ENCODE measurements at regions not wholly inside any gene's neighbourhood (a gene's known extent, or its start where the extent isn't known, plus 50 kb on each side); places are given as distances from the start of the nearest gene placed in this dataset.

DNA sequence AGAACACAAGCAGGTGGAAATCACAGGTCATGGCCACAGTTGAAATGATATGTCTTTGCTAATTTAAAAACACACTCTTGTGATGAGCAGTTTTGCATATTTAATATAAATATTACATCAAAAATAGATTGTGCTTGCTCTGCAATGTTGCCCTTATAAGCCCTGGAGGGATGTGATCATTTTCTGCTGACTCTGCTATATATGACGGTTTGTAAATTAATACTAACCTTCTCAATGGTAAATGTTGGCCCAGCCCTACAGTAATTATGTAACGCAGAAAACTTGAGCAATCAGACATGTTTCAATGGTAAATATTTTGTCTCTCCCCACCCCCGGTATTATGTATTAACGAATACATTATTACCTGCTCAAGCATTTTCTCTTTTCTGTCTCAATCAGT lies 359.5 kb upstream of the CNTN6 start:
- Histone ChIP-seq H3K4me2 (ENCODE audit: control insufficient read depth, insufficient read depth) (no peak overlapping the region), H3K9me3 (replicated peaks; ENCODE audit: control insufficient read depth, insufficient read depth, low read length) (no peaks in the 10 kb centered on the region), H3K27ac (ENCODE audit: control insufficient read depth, insufficient read depth) (no peak overlapping the region), H3K36me3 (ENCODE audit: control insufficient read depth in 2 of 2, insufficient read depth in 2 of 2, low read length in 1 of 2) (no peaks in the 10 kb centered on the region), H3K9ac (ENCODE audit: control insufficient read depth, insufficient read depth, low read length) (no peak overlapping the region), H3K27me3 (replicated peaks in 1 of 2; ENCODE audit: control insufficient read depth in 2 of 2, insufficient read depth in 2 of 2, low read length in 1 of 2) (no peaks in the 10 kb centered on the region), H2AFZ (ENCODE audit: control insufficient read depth, low read depth, low read length) (no peak overlapping the region), H3K4me3 (no peak overlapping the region), H3K79me2 (ENCODE audit: control insufficient read depth, insufficient read depth, low read length) (no peaks in the 10 kb centered on the region), H4K20me1 (ENCODE audit: control insufficient read depth, insufficient read depth) (no peaks in the 10 kb centered on the region), H3K4me1 (ENCODE audit: control insufficient read depth, insufficient read depth, low read length) (no peaks in the 10 kb centered on the region)
- WGBS (ENCODE audit: insufficient coverage, insufficient replicate concordance, low lambda C conversion rate, missing lambda C conversion rate) = 32% methylated on average over 4 of the region's 4 CpGs
- RAD21 ChIA-PET (ENCODE audit: unreplicated experiment) = no interaction called here
- DNase-seq (ENCODE audit: low read depth, low spot score) = no peak
- FAIRE-seq = no peak
- CTCF ChIA-PET = no interaction called here
- intact Hi-C loops (cut with micrococcal nuclease; ENCODE audit: unreplicated experiment) (no loop called here), in situ Hi-C loops (cut with MboI) (no loop called here)
- ATAC-seq = no peak
- SMC1A ChIA-PET (ENCODE audit: uncharacterized antibody, unreplicated experiment) = no interaction called here
- BruUV-seq (replicated peaks) = no TSS peak
- POLR2A ChIA-PET = no interaction called here
- no peak for TF ChIP-seq DPF2 (IDR thresholded peaks at IDR 0.05)
- no peak for TF ChIP-seq IKZF2 (IDR thresholded peaks at IDR 0.05)
- no peak for TF ChIP-seq SPI1 (IDR thresholded peaks at IDR 0.05; ENCODE audit: borderline replicate concordance, insufficient read depth, low read depth, low read length)
- no peak for TF ChIP-seq MEF2B (IDR thresholded peaks at IDR 0.05; ENCODE audit: partially characterized antibody, poor library complexity, severe bottlenecking)
- no peak for TF ChIP-seq STAT3 (IDR thresholded peaks at IDR 0.05; ENCODE audit: low read depth, low read length)
- no peak for TF ChIP-seq EZH2 (IDR thresholded peaks at IDR 0.05; ENCODE audit: borderline replicate concordance, control insufficient read depth, low read depth, low read length)
- no peak for TF ChIP-seq NR2C1 (IDR thresholded peaks at IDR 0.05)
- no peak for TF ChIP-seq POLR2AphosphoS2 (IDR thresholded peaks at IDR 0.05; ENCODE audit: low read depth, low read length)
- TF ChIP-seq TCF3 (IDR thresholded peaks at IDR 0.05; ENCODE audit: borderline replicate concordance, insufficient read depth, low read depth, low read length) = no peak
- no peak for TF ChIP-seq ZNF274 (IDR thresholded peaks at IDR 0.05; ENCODE audit: insufficient read depth, insufficient read length)
- no peak for TF ChIP-seq SMC3 (IDR thresholded peaks at IDR 0.05; ENCODE audit: borderline replicate concordance, low read length)
- no peak for TF ChIP-seq ZZZ3 (IDR thresholded peaks at IDR 0.05; ENCODE audit: control insufficient read depth, insufficient read length, low read depth)
- TF ChIP-seq, protein P1, sequence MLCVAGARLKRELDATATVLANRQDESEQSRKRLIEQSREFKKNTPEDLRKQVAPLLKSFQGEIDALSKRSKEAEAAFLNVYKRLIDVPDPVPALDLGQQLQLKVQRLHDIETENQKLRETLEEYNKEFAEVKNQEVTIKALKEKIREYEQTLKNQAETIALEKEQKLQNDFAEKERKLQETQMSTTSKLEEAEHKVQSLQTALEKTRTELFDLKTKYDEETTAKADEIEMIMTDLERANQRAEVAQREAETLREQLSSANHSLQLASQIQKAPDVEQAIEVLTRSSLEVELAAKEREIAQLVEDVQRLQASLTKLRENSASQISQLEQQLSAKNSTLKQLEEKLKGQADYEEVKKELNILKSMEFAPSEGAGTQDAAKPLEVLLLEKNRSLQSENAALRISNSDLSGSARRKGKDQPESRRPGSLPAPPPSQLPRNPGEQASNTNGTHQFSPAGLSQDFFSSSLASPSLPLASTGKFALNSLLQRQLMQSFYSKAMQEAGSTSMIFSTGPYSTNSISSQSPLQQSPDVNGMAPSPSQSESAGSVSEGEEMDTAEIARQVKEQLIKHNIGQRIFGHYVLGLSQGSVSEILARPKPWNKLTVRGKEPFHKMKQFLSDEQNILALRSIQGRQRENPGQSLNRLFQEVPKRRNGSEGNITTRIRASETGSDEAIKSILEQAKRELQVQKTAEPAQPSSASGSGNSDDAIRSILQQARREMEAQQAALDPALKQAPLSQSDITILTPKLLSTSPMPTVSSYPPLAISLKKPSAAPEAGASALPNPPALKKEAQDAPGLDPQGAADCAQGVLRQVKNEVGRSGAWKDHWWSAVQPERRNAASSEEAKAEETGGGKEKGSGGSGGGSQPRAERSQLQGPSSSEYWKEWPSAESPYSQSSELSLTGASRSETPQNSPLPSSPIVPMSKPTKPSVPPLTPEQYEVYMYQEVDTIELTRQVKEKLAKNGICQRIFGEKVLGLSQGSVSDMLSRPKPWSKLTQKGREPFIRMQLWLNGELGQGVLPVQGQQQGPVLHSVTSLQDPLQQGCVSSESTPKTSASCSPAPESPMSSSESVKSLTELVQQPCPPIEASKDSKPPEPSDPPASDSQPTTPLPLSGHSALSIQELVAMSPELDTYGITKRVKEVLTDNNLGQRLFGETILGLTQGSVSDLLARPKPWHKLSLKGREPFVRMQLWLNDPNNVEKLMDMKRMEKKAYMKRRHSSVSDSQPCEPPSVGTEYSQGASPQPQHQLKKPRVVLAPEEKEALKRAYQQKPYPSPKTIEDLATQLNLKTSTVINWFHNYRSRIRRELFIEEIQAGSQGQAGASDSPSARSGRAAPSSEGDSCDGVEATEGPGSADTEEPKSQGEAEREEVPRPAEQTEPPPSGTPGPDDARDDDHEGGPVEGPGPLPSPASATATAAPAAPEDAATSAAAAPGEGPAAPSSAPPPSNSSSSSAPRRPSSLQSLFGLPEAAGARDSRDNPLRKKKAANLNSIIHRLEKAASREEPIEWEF (IDR thresholded peaks at IDR 0.05; ENCODE audit: insufficient replicate concordance, low read depth, low read length) = no peak

Data from GM12878 (cell line).